ENCODE measurements at regions not wholly inside any gene's neighbourhood (a gene's known extent, or its start where the extent isn't known, plus 50 kb on each side); places are given as distances from the start of the nearest gene placed in this dataset.

DNA sequence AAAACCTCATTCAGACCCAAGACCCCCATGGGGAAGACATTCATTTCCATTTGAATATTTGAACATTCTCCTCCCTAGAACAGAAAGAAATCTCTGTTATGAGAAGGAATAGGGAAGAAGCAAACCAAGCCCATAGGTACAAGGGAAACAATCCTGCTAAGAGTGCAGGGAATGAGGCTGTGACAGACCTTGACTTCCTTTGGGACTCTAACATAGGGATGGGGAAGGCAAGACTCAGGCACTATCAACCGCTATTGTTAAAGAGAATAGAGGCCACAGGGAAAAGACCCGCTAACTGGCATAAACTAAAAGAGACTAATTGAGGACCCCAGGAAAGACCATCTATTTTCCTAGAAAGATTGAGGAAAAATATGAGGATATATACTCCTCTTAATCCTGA lies 117.8 kb upstream of the BRINP3 start:
- DNase-seq (ENCODE audit: extremely low spot score in 2 of 2): no peak
- Histone ChIP-seq H3K4me3 (no peak overlapping the region), H3K36me3 (no peaks in the 10 kb centered on the region), H3K27me3 (no peaks in the 10 kb centered on the region), H3K9me3 (no peaks in the 10 kb centered on the region), H3K4me1 (no peaks in the 10 kb centered on the region), H3K27ac (no peak overlapping the region)
- intact Hi-C loops (cut with DNase I): no loop called here
- TF ChIP-seq, protein P1, sequence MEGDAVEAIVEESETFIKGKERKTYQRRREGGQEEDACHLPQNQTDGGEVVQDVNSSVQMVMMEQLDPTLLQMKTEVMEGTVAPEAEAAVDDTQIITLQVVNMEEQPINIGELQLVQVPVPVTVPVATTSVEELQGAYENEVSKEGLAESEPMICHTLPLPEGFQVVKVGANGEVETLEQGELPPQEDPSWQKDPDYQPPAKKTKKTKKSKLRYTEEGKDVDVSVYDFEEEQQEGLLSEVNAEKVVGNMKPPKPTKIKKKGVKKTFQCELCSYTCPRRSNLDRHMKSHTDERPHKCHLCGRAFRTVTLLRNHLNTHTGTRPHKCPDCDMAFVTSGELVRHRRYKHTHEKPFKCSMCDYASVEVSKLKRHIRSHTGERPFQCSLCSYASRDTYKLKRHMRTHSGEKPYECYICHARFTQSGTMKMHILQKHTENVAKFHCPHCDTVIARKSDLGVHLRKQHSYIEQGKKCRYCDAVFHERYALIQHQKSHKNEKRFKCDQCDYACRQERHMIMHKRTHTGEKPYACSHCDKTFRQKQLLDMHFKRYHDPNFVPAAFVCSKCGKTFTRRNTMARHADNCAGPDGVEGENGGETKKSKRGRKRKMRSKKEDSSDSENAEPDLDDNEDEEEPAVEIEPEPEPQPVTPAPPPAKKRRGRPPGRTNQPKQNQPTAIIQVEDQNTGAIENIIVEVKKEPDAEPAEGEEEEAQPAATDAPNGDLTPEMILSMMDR (IDR thresholded peaks at IDR 0.05): no peak
- no peak for TF ChIP-seq POLR2AphosphoS5 (IDR thresholded peaks at IDR 0.05; ENCODE audit: insufficient read depth in 1 of 2, low read depth in 1 of 2)
- no peak for TF ChIP-seq POLR2A (IDR thresholded peaks at IDR 0.05)

DNA sequence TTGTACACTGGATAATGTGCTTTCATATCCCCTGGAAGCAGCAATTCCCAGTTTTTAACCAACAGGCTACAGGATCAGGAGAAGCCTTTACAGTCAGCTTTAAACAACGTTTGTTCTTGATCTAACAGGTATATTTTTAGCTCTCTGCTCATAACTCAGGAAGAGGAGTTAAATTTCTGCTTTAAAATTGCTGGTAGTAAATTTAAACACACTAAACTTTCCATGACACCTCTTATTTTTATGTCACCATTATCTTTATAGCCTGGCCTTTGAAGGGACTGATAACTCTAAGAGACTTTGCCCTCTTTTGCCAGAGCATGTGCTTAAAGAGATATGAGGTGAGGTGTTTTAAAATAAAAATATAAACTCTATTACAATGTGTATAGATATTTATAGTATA lies 119.6 kb upstream of the BRINP3 start:
- Histone ChIP-seq H3K4me3 (no peak overlapping the region), H3K4me1 (no peaks in the 10 kb centered on the region), H3K27ac (no peak overlapping the region), H3K9me3 (no peaks in the 10 kb centered on the region), H3K27me3 (no peaks in the 10 kb centered on the region), H3K36me3 (no peaks in the 10 kb centered on the region)
- intact Hi-C loops (cut with DNase I): no loop called here
- TF ChIP-seq POLR2A (IDR thresholded peaks at IDR 0.05): no peak
- TF ChIP-seq, protein P1 (IDR thresholded peaks at IDR 0.05): no peak
- no peak for TF ChIP-seq POLR2AphosphoS5 (IDR thresholded peaks at IDR 0.05; ENCODE audit: insufficient read depth in 1 of 2, low read depth in 1 of 2)
- DNase-seq (ENCODE audit: extremely low spot score in 2 of 2): no peak

DNA sequence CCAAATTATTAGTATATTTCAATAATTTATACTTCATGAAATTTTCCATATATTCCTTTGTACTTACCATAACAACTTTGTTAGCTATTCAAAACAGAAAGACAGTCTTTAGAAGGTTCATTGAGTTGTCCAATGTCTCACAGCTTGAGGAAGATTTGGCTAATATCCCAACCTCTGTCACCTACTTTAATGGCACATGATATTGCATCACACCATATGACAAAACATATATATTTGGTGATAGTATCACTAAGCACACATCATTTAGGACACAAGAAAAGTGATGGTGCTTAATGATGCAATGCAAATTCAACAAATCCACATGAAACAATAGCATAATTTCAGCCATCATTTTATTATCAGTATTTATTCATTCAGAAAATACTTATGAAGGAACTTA lies 122.0 kb upstream of the BRINP3 start:
- no peaks in the 10 kb centered on the region for H3K4me1 ChIP-seq
- H3K27ac ChIP-seq: no peak overlapping the region
- no peaks in the 10 kb centered on the region for H3K27me3 ChIP-seq
- H3K4me3 ChIP-seq: no peak overlapping the region
- no peaks in the 10 kb centered on the region for H3K36me3 ChIP-seq
- no peak for DNase-seq (ENCODE audit: extremely low spot score in 2 of 2)
- H3K9me3 ChIP-seq: no peaks in the 10 kb centered on the region
- intact Hi-C loops (cut with DNase I): no loop called here
- TF ChIP-seq, protein P1 (IDR thresholded peaks at IDR 0.05): no peak
- TF ChIP-seq POLR2A (IDR thresholded peaks at IDR 0.05): no peak
- TF ChIP-seq POLR2AphosphoS5 (IDR thresholded peaks at IDR 0.05; ENCODE audit: insufficient read depth in 1 of 2, low read depth in 1 of 2): no peak

DNA sequence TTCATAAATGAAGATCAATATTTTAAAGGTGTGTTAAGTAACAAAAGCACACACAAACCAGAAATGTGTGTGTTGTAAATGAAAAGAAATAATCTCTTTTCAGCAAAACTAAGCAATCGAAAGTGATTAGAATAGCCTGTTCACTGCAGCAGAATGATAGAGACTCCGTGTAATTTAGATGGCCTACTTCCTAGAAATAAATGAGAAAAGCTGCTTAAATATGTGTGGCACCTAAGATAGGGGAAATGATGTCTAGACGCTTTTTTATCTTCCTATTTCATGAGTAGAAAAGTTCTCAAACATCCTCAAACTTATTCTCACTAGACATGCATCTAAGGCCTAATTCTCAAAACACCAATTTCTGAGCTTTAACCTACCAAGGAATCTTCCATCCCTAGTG lies 124.7 kb upstream of the BRINP3 start:
- no peaks in the 10 kb centered on the region for H3K36me3 ChIP-seq
- no peak for DNase-seq (ENCODE audit: extremely low spot score in 2 of 2)
- H3K4me1 ChIP-seq: no peaks in the 10 kb centered on the region
- TF ChIP-seq, protein P1 (IDR thresholded peaks at IDR 0.05): no peak
- no peaks in the 10 kb centered on the region for H3K27me3 ChIP-seq
- H3K27ac ChIP-seq: no peak overlapping the region
- intact Hi-C loops (cut with DNase I): no loop called here
- H3K9me3 ChIP-seq: no peaks in the 10 kb centered on the region
- H3K4me3 ChIP-seq: no peak overlapping the region

DNA sequence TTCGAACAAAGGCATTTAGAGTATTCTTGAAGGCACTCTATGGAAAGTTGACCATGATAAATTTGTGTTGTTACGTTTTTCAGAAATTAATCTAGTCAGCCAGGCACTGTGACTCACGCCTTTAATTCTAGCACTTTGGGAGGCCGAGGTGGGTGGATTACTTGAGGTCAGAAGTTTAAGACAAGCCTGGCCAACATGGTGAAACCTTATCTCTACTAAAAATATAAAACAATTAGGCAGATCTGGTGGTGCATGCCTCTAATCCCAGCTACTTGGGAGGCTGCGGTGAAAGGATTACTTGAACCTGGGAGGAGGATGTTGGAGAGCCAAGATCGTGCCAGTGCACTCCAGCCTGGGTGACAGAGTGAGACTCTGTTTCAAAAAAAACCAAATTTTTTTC lies 130.6 kb upstream of the BRINP3 start:
- intact Hi-C loops (cut with DNase I): no loop called here
- DNase-seq (ENCODE audit: extremely low spot score in 2 of 2): no peak
- no peak for TF ChIP-seq POLR2A (IDR thresholded peaks at IDR 0.05)
- TF ChIP-seq, protein P1 (IDR thresholded peaks at IDR 0.05): no peak
- TF ChIP-seq POLR2AphosphoS5 (IDR thresholded peaks at IDR 0.05; ENCODE audit: insufficient read depth in 1 of 2, low read depth in 1 of 2): no peak
- Histone ChIP-seq H3K27ac (no peak overlapping the region), H3K9me3 (no peaks in the 10 kb centered on the region), H3K4me1 (no peaks in the 10 kb centered on the region), H3K36me3 (no peaks in the 10 kb centered on the region), H3K27me3 (no peaks in the 10 kb centered on the region), H3K4me3 (no peak overlapping the region)

Data from vagina (tissue), 2 donors.